Suprapubic skin (tissue), 4 donors: ENCODE measurements at regions not wholly inside any gene's neighbourhood (a gene's known extent, or its start where the extent isn't known, plus 50 kb on each side); places are given as distances from the start of the nearest gene placed in this dataset.

ENCODE experiments used
- CTCF ChIP-seq, 2 donors: fragments of 200-600 bp in 1 of 2; fragments of 450-650 bp in 1 of 2; sonication (generic) in 1 of 2; IDR thresholded peaks; one replicate each; pipeline ENCODE4 v1.5.1; 2016 to 2019; ENCODE audit warnings: antibody characterized with exemption in 2 of 2, mild to moderate bottlenecking in 1 of 2, moderate library complexity in 1 of 2
- EP300 ChIP-seq: sonication (generic); formaldehyde crosslinking; IDR thresholded peaks from one replicate; pipeline ENCODE4 v1.6.1; 2017; ENCODE audit warnings: antibody characterized with exemption
- POLR2A ChIP-seq, 2 donors: fragments of 450-650 bp; IDR thresholded peaks; one replicate each; pipeline ENCODE4 v1.6.1; 2017; ENCODE audit warnings: antibody characterized with exemption in 2 of 2, mild to moderate bottlenecking in 2 of 2, moderate library complexity in 2 of 2
- POLR2AphosphoS5 ChIP-seq, 3 donors: sonication (generic); formaldehyde crosslinking; IDR thresholded peaks; one replicate each; pipeline ENCODE4 v1.6.1; 2017; ENCODE audit warnings: antibody characterized with exemption in 3 of 3

DNA sequence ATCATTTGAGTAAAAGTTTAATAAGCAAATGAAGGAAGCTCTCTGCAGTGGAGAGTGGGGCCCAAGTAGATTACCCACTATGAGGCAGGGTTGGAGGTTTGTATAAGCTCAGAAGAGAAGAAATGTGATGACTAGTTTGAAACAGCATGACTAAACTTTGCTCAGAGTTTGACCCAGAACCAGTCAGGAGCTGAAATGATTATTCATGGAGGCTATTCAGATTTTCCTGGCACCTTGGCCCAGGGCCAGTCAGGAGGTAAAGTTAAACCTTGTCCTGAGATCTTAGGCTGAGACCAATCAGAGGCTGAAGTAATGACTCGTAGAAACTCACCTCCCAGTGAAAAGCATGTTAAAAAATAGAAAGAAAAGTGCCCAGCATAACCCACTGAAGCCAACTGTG lies 210.7 kb upstream of the TSPY4 start:
- no peak for TF ChIP-seq CTCF (IDR thresholded peaks at IDR 0.05)
- TF ChIP-seq POLR2AphosphoS5 (IDR thresholded peaks at IDR 0.05) = no peak
- TF ChIP-seq POLR2A (IDR thresholded peaks at IDR 0.05) = no peak
- TF ChIP-seq EP300 = no peak
